ENCODE measurements at regions not wholly inside any gene's neighbourhood (a gene's known extent, or its start where the extent isn't known, plus 50 kb on each side); places are given as distances from the start of the nearest gene placed in this dataset.

GRCh38 chr13:70788074-70788473 lies 679.8 kb upstream of the KLHL1 start:
- Histone ChIP-seq H3K9me3 (ENCODE audit: control insufficient read depth, low read depth, low read length) (no peaks in the 10 kb centered on the region), H3K4me1 (ENCODE audit: control insufficient read depth, extremely low read depth, insufficient read depth, low read length) (no peaks in the 10 kb centered on the region), H3K4me2 (ENCODE audit: control insufficient read depth, extremely low read depth, insufficient read depth, low read depth, low read length) (no peak overlapping the region), H3K27me3 (ENCODE audit: control insufficient read depth, extremely low read depth, insufficient read depth, low read length) (no peaks in the 10 kb centered on the region), H2AFZ (ENCODE audit: control insufficient read depth, low read length) (no peak overlapping the region), H3K27ac (ENCODE audit: control insufficient read depth, insufficient read depth, low read length) (no peak overlapping the region), H3K9me1 (ENCODE audit: control insufficient read depth, extremely low read depth, insufficient read depth, low read length) (no peaks in the 10 kb centered on the region), H4K20me1 (ENCODE audit: control insufficient read depth, extremely low read depth, insufficient read depth, low read length) (no peaks in the 10 kb centered on the region), H3K9ac (ENCODE audit: control insufficient read depth, extremely low read depth, insufficient read depth, low read length) (no peak overlapping the region), H3K79me2 (ENCODE audit: control insufficient read depth, insufficient read depth, low read length) (no peaks in the 10 kb centered on the region), H3K4me3 (ENCODE audit: control insufficient read depth in 2 of 3, extremely low read depth in 1 of 3, insufficient read depth in 2 of 3, low read depth in 1 of 3, low read length in 3 of 3) (no peak overlapping the region), H3K36me3 (ENCODE audit: control insufficient read depth in 2 of 2, extremely low read depth in 1 of 2, insufficient read depth in 2 of 2, low read length in 2 of 2) (no peaks in the 10 kb centered on the region)
- DNase-seq (ENCODE audit: low read depth, low spot score) = no peak
- no peak for TF ChIP-seq CTCF (optimal IDR thresholded peaks at IDR 0.05 in 1 of 3, IDR thresholded peaks at IDR 0.05 in 1 of 3, conservative IDR thresholded peaks at IDR 0.05 in 1 of 3; ENCODE audit: extremely low read depth in 1 of 3, insufficient read depth in 2 of 3, low read length in 3 of 3)
- TF ChIP-seq EZH2 (IDR thresholded peaks at IDR 0.05; ENCODE audit: low read length) = no peak
- dilution Hi-C loops (cut with MboI; ENCODE audit: extremely low pct_ligation_motif_present, low sequenced_read_pairs) = no loop called here
- FAIRE-seq = no peak

- dilution Hi-C loops (cut with MboI; ENCODE audit: extremely low pct_ligation_motif_present, low sequenced_read_pairs) = no loop called here
- TF ChIP-seq CTCF (optimal IDR thresholded peaks at IDR 0.05 in 1 of 3, IDR thresholded peaks at IDR 0.05 in 1 of 3, conservative IDR thresholded peaks at IDR 0.05 in 1 of 3; ENCODE audit: extremely low read depth in 1 of 3, insufficient read depth in 2 of 3, low read length in 3 of 3) = no peak
- no peak for TF ChIP-seq EZH2 (IDR thresholded peaks at IDR 0.05; ENCODE audit: low read length)
- H3K9ac ChIP-seq (ENCODE audit: control insufficient read depth, extremely low read depth, insufficient read depth, low read length) = no peak overlapping the region
- H3K36me3 ChIP-seq (ENCODE audit: control insufficient read depth in 2 of 2, extremely low read depth in 1 of 2, insufficient read depth in 2 of 2, low read length in 2 of 2) = no peaks in the 10 kb centered on the region
- no peak overlapping the region for H3K27ac ChIP-seq (ENCODE audit: control insufficient read depth, insufficient read depth, low read length)
- H3K9me1 ChIP-seq (ENCODE audit: control insufficient read depth, extremely low read depth, insufficient read depth, low read length) = no peaks in the 10 kb centered on the region
- no peaks in the 10 kb centered on the region for H3K27me3 ChIP-seq (ENCODE audit: control insufficient read depth, extremely low read depth, insufficient read depth, low read length)
- no peaks in the 10 kb centered on the region for H3K79me2 ChIP-seq (ENCODE audit: control insufficient read depth, insufficient read depth, low read length)
- no peaks in the 10 kb centered on the region for H4K20me1 ChIP-seq (ENCODE audit: control insufficient read depth, extremely low read depth, insufficient read depth, low read length)
- no peaks in the 10 kb centered on the region for H3K4me1 ChIP-seq (ENCODE audit: control insufficient read depth, extremely low read depth, insufficient read depth, low read length)
- H3K4me2 ChIP-seq (ENCODE audit: control insufficient read depth, extremely low read depth, insufficient read depth, low read depth, low read length) = no peak overlapping the region
- no peak overlapping the region for H2AFZ ChIP-seq (ENCODE audit: control insufficient read depth, low read length)
- FAIRE-seq (no peak), DNase-seq (ENCODE audit: low read depth, low spot score) (no peak)
- H3K4me3 ChIP-seq (ENCODE audit: control insufficient read depth in 2 of 3, extremely low read depth in 1 of 3, insufficient read depth in 2 of 3, low read depth in 1 of 3, low read length in 3 of 3) = no peak overlapping the region
- H3K9me3 ChIP-seq (ENCODE audit: control insufficient read depth, low read depth, low read length) = no peaks in the 10 kb centered on the region
These were observed 676.1 kb upstream of the KLHL1 start for GRCh38 chr13:70784207-70784989.
